GM23338 (cell line): ENCODE measurements at regions not wholly inside any gene's neighbourhood (a gene's known extent, or its start where the extent isn't known, plus 50 kb on each side); places are given as distances from the start of the nearest gene placed in this dataset.
"Not testable (repeated sequence)": the region's sequence is repeated elsewhere in the genome, so short reads cannot be mapped to it uniquely, and the experiment has no call there.

Source experiments
- ATAC-seq: fragments of 200-7000 bp; cut with Tn5 transposase; 3 replicates; pipeline ENCODE4 v1.9.1; 2020
- DNase-seq: peaks from one replicate; pipeline ENCODE4 v3.0.0-alpha.2; 2015; ENCODE audit warnings: low spot score
- H2AFZ ChIP-seq: fragments of 200-600 bp; sonication (generic); 2 replicates; pipeline ENCODE4 v1.8.0; 2016; ENCODE audit warnings: antibody characterized with exemption, mild to moderate bottlenecking, moderate library complexity
- H3F3A ChIP-seq: fragments of 200-600 bp; sonication (generic); replicated peaks from 2 replicates; pipeline ENCODE4 v1.8.0; 2017; ENCODE audit warnings: antibody characterized with exemption, mixed run types, low read depth
- H3K27ac ChIP-seq: fragments of 200-600 bp; sonication (generic); 2 replicates; pipeline ENCODE4 v1.6.1; 2016; ENCODE audit warnings: low read depth
- H3K27me3 ChIP-seq: fragments of 200-600 bp; sonication (generic); 2 replicates; pipeline ENCODE4 v1.8.0; 2016; ENCODE audit warnings: mild to moderate bottlenecking, mixed run types, moderate library complexity; ENCODE audit not compliant: insufficient read depth
- H3K36me3 ChIP-seq: fragments of 200-600 bp; sonication (generic); 2 replicates; pipeline ENCODE4 v1.8.0; 2016; ENCODE audit warnings: mild to moderate bottlenecking; ENCODE audit not compliant: insufficient read depth
- H3K4me1 ChIP-seq: fragments of 200-600 bp; sonication (generic); 2 replicates; pipeline ENCODE4 v1.8.0; 2016; ENCODE audit warnings: mild to moderate bottlenecking, moderate library complexity; ENCODE audit not compliant: insufficient read depth
- H3K4me2 ChIP-seq: fragments of 200-600 bp; sonication (generic); 2 replicates; pipeline ENCODE4 v1.7.1; 2017; ENCODE audit warnings: mixed run types
- H3K4me3 ChIP-seq: fragments of 200-600 bp; sonication (generic); 2 replicates; pipeline ENCODE4 v1.6.1; 2016; ENCODE audit warnings: mixed run types
- H3K79me2 ChIP-seq: fragments of 200-600 bp; sonication (generic); replicated peaks from 2 replicates; pipeline ENCODE4 v1.8.0; 2017; ENCODE audit warnings: mild to moderate bottlenecking; ENCODE audit not compliant: insufficient read depth
- H3K9me2 ChIP-seq: fragments of 200-600 bp; sonication (generic); 2 replicates; pipeline ENCODE4 v1.8.0; 2017; ENCODE audit not compliant: insufficient read depth
- H4K20me1 ChIP-seq: fragments of 200-600 bp; sonication (generic); replicated peaks from 2 replicates; pipeline ENCODE4 v1.8.0; 2017; ENCODE audit warnings: mild to moderate bottlenecking; ENCODE audit not compliant: insufficient read depth
- H3K27ac Mint-ChIP-seq: 2 replicates; pipeline ENCODE4 v1.8.0; 2020; ENCODE audit warnings: inconsistent platforms, mild to moderate bottlenecking, moderate library complexity, mixed read lengths
- H3K27me3 Mint-ChIP-seq: 3 replicates; pipeline ENCODE4 v1.8.0; 2022; ENCODE audit warnings: low read depth, mild to moderate bottlenecking, moderate library complexity, mixed read lengths, inconsistent platforms; ENCODE audit not compliant: insufficient read depth, poor library complexity
- H3K36me3 Mint-ChIP-seq: 3 replicates; pipeline ENCODE4 v1.8.0; 2021; ENCODE audit warnings: low read depth, mild to moderate bottlenecking, inconsistent platforms, moderate library complexity, mixed read lengths
- H3K4me1 Mint-ChIP-seq: 3 replicates; pipeline ENCODE4 v1.8.0; 2020; ENCODE audit warnings: mild to moderate bottlenecking, inconsistent platforms, mixed read lengths
- H3K4me3 Mint-ChIP-seq: 3 replicates; pipeline ENCODE4 v1.8.0; 2021; ENCODE audit warnings: moderate library complexity, mild to moderate bottlenecking, inconsistent platforms, mixed read lengths
- H3K9me3 Mint-ChIP-seq: 3 replicates; pipeline ENCODE4 v1.8.0; 2020; ENCODE audit warnings: moderate library complexity, mild to moderate bottlenecking, inconsistent platforms, mixed read lengths
- CREB1 ChIP-seq: fragments of 250-450 bp; sonication (Bioruptor Pico); IDR thresholded peaks from 2 replicates; pipeline ENCODE4 v1.5.0; 2020; ENCODE audit warnings: low read depth, mild to moderate bottlenecking, moderate library complexity
- EZH2phosphoT487 ChIP-seq: fragments of 200-600 bp; sonication (generic); IDR thresholded peaks from one replicate; pipeline ENCODE4 v1.8.1; 2018; ENCODE audit warnings: antibody characterized with exemption; ENCODE audit not compliant: unreplicated experiment
- JUNB ChIP-seq: IDR thresholded peaks from one replicate; pipeline ENCODE4 v1.6.1; 2016; ENCODE audit warnings: antibody characterized with exemption; ENCODE audit not compliant: unreplicated experiment
- NANOG ChIP-seq: IDR thresholded peaks from 2 replicates; pipeline ENCODE4 v1.6.1; 2016; ENCODE audit warnings: antibody characterized with exemption, borderline replicate concordance
- STAT1 ChIP-seq: IDR thresholded peaks from one replicate; pipeline ENCODE4 v1.6.1; 2016; ENCODE audit warnings: antibody characterized with exemption; ENCODE audit not compliant: unreplicated experiment
- ZNF114 ChIP-seq: fragments of 250-450 bp; sonication (Bioruptor Pico); IDR thresholded peaks from 2 replicates; pipeline ENCODE4 v1.5.0; 2020; ENCODE audit warnings: mild to moderate bottlenecking, moderate library complexity
- ZNF331 ChIP-seq: fragments of 250-450 bp; sonication (Bioruptor Pico); IDR thresholded peaks from 2 replicates; pipeline ENCODE4 v1.5.0; 2020; ENCODE audit warnings: low read depth, mild to moderate bottlenecking, moderate library complexity
- TF ChIP-seq, protein P1 (sequence below), 2 experiments: fragments of 200-600 bp in 1 of 2; sonication (generic) in 1 of 2; conservative IDR thresholded peaks; 2 replicates each; pipeline versions ENCODE4 v1.5.1 to v1.6.1; 2016 to 2017; ENCODE audit warnings: antibody characterized with exemption in 2 of 2, low read depth in 2 of 2, mild to moderate bottlenecking in 2 of 2, moderate library complexity in 1 of 2
- TF ChIP-seq, protein P2 (sequence below): fragments of 250-450 bp; sonication (Bioruptor Pico); IDR thresholded peaks from 2 replicates; pipeline ENCODE4 v1.5.0; 2020; ENCODE audit warnings: mild to moderate bottlenecking, moderate library complexity
- TF ChIP-seq, protein P3 (sequence below): IDR thresholded peaks from one replicate; pipeline ENCODE4 v1.6.1; 2018; ENCODE audit warnings: antibody characterized with exemption; ENCODE audit not compliant: unreplicated experiment

DNA sequence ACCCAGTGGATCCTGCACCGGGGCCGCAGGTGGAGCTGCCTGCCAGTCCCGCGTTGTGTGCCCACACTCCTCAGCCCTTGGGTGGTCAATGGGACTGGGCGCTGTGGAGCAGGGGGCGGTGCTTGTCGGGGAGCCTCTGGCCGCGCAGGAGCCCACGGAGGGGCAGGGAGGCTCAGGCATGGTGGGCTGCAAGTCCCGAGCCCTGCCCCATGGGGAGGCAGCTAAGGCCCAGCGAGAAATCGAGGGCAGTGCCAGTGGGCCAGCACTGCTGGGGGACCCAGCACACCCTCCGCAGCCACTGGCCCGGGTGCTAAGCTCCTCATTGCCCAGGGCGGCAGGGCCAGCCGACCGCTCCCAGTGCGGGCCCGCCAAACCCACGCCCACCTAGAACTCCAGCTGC, 2126.4 kb downstream of the LRRC4C start:
- not testable (repeated sequence) for H3K79me2 ChIP-seq, H3K4me3 ChIP-seq, H3K27ac Mint-ChIP-seq, H3F3A ChIP-seq, H3K4me2 ChIP-seq, DNase-seq, H3K27me3 ChIP-seq, ATAC-seq, H3K27ac ChIP-seq, H3K4me1 ChIP-seq, H4K20me1 ChIP-seq, H3K9me2 ChIP-seq, H3K27me3 Mint-ChIP-seq, H3K4me3 Mint-ChIP-seq, H3K4me1 Mint-ChIP-seq, H2AFZ ChIP-seq, H3K36me3 ChIP-seq
- Mint-ChIP-seq H3K36me3 (peaks cover 26% of the 10 kb centered on the region; the same call in 2 of the 3 replicates), H3K9me3 (peaks cover 44% of the 10 kb centered on the region)

DNA sequence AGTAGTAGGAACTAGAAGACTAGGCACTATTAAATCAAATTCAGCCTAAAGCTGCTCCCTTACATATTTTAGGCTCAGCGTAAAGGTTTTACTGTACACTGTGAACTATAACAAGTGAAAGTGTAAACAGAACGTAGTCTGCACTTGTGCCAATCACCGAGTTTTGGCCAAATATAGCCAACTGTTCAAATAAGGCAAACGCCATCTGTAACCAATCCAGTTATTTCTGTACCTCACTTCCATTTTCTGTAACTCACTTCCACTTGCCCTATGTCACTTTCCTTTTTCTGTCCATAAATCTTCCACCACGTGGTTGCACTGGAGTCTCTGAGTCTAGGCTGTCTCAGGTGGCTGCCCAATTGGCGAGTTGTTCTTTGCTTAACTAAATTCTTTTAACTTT, 2132.2 kb downstream of the LRRC4C start:
- DNase-seq: no peak
- no peak overlapping the region for H2AFZ ChIP-seq
- no peaks in the 10 kb centered on the region for H4K20me1 ChIP-seq
- Mint-ChIP-seq H3K27me3 (no peaks in the 10 kb centered on the region), H3K36me3 (peaks cover 11% of the 10 kb centered on the region; the same call in 2 of the 3 replicates), H3K9me3 (peaks cover 21% of the 10 kb centered on the region), H3K4me3 (no peak overlapping the region), H3K27ac (no peak overlapping the region), H3K4me1 (peaks cover 5% of the 10 kb centered on the region; the same call in 1 of the 3 replicates)
- H3K4me3 ChIP-seq: no peak overlapping the region
- no peaks in the 10 kb centered on the region for H3K79me2 ChIP-seq
- H3K4me2 ChIP-seq: no peak overlapping the region
- H3K4me1 ChIP-seq: no peaks in the 10 kb centered on the region; the same call in 1 of the 2 replicates
- no peaks in the 10 kb centered on the region for H3F3A ChIP-seq
- H3K27ac ChIP-seq: no peak overlapping the region
- ATAC-seq: no peak
- H3K9me2 ChIP-seq: no peaks in the 10 kb centered on the region
- H3K27me3 ChIP-seq: no peaks in the 10 kb centered on the region
- H3K36me3 ChIP-seq: no peaks in the 10 kb centered on the region
- TF ChIP-seq EZH2phosphoT487 (no peak), NANOG (no peak), STAT1 (no peak), ZNF331 (CRISPR knock-in tag) (no peak), CREB1 (no peak), ZNF114 (CRISPR knock-in tag) (no peak), JUNB (no peak)
- TF ChIP-seq, protein P1, sequence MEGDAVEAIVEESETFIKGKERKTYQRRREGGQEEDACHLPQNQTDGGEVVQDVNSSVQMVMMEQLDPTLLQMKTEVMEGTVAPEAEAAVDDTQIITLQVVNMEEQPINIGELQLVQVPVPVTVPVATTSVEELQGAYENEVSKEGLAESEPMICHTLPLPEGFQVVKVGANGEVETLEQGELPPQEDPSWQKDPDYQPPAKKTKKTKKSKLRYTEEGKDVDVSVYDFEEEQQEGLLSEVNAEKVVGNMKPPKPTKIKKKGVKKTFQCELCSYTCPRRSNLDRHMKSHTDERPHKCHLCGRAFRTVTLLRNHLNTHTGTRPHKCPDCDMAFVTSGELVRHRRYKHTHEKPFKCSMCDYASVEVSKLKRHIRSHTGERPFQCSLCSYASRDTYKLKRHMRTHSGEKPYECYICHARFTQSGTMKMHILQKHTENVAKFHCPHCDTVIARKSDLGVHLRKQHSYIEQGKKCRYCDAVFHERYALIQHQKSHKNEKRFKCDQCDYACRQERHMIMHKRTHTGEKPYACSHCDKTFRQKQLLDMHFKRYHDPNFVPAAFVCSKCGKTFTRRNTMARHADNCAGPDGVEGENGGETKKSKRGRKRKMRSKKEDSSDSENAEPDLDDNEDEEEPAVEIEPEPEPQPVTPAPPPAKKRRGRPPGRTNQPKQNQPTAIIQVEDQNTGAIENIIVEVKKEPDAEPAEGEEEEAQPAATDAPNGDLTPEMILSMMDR (conservative IDR thresholded peaks at IDR 0.05; ENCODE audit: low read depth in 2 of 2): no peak
- TF ChIP-seq, protein P2, sequence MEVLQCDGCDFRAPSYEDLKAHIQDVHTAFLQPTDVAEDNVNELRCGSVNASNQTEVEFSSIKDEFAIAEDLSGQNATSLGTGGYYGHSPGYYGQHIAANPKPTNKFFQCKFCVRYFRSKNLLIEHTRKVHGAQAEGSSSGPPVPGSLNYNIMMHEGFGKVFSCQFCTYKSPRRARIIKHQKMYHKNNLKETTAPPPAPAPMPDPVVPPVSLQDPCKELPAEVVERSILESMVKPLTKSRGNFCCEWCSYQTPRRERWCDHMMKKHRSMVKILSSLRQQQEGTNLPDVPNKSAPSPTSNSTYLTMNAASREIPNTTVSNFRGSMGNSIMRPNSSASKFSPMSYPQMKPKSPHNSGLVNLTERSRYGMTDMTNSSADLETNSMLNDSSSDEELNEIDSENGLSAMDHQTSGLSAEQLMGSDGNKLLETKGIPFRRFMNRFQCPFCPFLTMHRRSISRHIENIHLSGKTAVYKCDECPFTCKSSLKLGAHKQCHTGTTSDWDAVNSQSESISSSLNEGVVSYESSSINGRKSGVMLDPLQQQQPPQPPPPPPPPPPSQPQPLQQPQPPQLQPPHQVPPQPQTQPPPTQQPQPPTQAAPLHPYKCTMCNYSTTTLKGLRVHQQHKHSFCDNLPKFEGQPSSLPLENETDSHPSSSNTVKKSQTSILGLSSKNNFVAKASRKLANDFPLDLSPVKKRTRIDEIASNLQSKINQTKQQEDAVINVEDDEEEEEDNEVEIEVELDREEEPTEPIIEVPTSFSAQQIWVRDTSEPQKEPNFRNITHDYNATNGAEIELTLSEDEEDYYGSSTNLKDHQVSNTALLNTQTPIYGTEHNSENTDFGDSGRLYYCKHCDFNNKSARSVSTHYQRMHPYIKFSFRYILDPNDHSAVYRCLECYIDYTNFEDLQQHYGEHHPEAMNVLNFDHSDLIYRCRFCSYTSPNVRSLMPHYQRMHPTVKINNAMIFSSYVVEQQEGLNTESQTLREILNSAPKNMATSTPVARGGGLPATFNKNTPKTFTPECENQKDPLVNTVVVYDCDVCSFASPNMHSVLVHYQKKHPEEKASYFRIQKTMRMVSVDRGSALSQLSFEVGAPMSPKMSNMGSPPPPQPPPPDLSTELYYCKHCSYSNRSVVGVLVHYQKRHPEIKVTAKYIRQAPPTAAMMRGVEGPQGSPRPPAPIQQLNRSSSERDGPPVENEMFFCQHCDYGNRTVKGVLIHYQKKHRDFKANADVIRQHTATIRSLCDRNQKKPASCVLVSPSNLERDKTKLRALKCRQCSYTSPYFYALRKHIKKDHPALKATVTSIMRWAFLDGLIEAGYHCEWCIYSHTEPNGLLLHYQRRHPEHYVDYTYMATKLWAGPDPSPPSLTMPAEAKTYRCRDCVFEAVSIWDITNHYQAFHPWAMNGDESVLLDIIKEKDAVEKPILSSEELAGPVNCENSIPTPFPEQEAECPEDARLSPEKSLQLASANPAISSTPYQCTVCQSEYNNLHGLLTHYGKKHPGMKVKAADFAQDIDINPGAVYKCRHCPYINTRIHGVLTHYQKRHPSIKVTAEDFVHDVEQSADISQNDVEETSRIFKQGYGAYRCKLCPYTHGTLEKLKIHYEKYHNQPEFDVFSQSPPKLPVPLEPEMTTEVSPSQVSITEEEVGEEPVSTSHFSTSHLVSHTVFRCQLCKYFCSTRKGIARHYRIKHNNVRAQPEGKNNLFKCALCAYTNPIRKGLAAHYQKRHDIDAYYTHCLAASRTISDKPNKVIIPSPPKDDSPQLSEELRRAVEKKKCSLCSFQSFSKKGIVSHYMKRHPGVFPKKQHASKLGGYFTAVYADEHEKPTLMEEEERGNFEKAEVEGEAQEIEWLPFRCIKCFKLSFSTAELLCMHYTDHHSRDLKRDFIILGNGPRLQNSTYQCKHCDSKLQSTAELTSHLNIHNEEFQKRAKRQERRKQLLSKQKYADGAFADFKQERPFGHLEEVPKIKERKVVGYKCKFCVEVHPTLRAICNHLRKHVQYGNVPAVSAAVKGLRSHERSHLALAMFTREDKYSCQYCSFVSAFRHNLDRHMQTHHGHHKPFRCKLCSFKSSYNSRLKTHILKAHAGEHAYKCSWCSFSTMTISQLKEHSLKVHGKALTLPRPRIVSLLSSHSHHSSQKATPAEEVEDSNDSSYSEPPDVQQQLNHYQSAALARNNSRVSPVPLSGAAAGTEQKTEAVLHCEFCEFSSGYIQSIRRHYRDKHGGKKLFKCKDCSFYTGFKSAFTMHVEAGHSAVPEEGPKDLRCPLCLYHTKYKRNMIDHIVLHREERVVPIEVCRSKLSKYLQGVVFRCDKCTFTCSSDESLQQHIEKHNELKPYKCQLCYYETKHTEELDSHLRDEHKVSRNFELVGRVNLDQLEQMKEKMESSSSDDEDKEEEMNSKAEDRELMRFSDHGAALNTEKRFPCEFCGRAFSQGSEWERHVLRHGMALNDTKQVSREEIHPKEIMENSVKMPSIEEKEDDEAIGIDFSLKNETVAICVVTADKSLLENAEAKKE (CRISPR knock-in tag): no peak
- TF ChIP-seq, protein P3, sequence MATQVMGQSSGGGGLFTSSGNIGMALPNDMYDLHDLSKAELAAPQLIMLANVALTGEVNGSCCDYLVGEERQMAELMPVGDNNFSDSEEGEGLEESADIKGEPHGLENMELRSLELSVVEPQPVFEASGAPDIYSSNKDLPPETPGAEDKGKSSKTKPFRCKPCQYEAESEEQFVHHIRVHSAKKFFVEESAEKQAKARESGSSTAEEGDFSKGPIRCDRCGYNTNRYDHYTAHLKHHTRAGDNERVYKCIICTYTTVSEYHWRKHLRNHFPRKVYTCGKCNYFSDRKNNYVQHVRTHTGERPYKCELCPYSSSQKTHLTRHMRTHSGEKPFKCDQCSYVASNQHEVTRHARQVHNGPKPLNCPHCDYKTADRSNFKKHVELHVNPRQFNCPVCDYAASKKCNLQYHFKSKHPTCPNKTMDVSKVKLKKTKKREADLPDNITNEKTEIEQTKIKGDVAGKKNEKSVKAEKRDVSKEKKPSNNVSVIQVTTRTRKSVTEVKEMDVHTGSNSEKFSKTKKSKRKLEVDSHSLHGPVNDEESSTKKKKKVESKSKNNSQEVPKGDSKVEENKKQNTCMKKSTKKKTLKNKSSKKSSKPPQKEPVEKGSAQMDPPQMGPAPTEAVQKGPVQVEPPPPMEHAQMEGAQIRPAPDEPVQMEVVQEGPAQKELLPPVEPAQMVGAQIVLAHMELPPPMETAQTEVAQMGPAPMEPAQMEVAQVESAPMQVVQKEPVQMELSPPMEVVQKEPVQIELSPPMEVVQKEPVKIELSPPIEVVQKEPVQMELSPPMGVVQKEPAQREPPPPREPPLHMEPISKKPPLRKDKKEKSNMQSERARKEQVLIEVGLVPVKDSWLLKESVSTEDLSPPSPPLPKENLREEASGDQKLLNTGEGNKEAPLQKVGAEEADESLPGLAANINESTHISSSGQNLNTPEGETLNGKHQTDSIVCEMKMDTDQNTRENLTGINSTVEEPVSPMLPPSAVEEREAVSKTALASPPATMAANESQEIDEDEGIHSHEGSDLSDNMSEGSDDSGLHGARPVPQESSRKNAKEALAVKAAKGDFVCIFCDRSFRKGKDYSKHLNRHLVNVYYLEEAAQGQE: no peak
